Panc1 (cell line): ENCODE measurements at regions not wholly inside any gene's neighbourhood (a gene's known extent, or its start where the extent isn't known, plus 50 kb on each side); places are given as distances from the start of the nearest gene placed in this dataset.

Experiments used
- ATAC-seq: fragments of 200-7000 bp; cut with Tn5 transposase; 2 replicates; pipeline ENCODE4 v1.9.1; 2020; ENCODE audit warnings: mild to moderate bottlenecking, moderate library complexity
- BruUV-seq: library from RNA; stranded (reverse); fragments of 400-500 nt; replicated peaks from 2 replicates; lab custom pipeline; 2021; lab: Mats Ljungman, UMichigan
- CTCF ChIA-PET: fragments of 300-600 bp; sonication (Branson Sonifier 250); formaldehyde crosslinking; loops from one replicate; lab custom pipeline; 2022; ENCODE audit warnings: antibody characterized with exemption; lab: Charles Lee
- POLR2A ChIA-PET: fragments of 300-600 bp; sonication (Branson Sonifier 250); formaldehyde crosslinking; loops from one replicate; lab custom pipeline; 2022; ENCODE audit warnings: antibody characterized with exemption; lab: Charles Lee
- DNase-seq: peaks from one replicate; pipeline ENCODE4 v3.0.0-alpha.2; 2010; ENCODE audit warnings: low read depth, low spot score
- H3K27ac ChIP-seq: 2 replicates; pipeline ENCODE4 v1.5.1; 2011; ENCODE audit warnings: mild to moderate bottlenecking, low read length, inconsistent platforms
- H3K27me3 ChIP-seq: fragments of 200-500 bp; sonication (Bioruptor generic); 2 replicates; pipeline ENCODE4 v1.6.0; 2014; ENCODE audit warnings: low read length, inconsistent platforms; ENCODE audit not compliant: control insufficient read depth, insufficient read depth
- H3K36me3 ChIP-seq: fragments of 200-500 bp; sonication (Bioruptor generic); 2 replicates; pipeline ENCODE4 v1.5.1; 2014; ENCODE audit warnings: inconsistent platforms, mild to moderate bottlenecking, low read length, moderate library complexity; ENCODE audit not compliant: control insufficient read depth, insufficient read depth
- H3K4me1 ChIP-seq: 2 replicates; pipeline ENCODE4 v1.5.1; 2011; ENCODE audit warnings: inconsistent platforms, mild to moderate bottlenecking, low read length, moderate library complexity; ENCODE audit not compliant: control insufficient read depth, insufficient read depth
- H3K4me3 ChIP-seq, 2 experiments: 2 replicates each; pipeline ENCODE4 v1.5.1; 2011 to 2012; ENCODE audit warnings: low read depth in 2 of 2, low read length in 2 of 2, mild to moderate bottlenecking in 2 of 2, inconsistent platforms in 1 of 2, moderate library complexity in 1 of 2
- H3K9me3 ChIP-seq: fragments of 200-500 bp; sonication (Bioruptor generic); 2 replicates; pipeline ENCODE4 v1.5.1; 2014; ENCODE audit warnings: low read depth, mild to moderate bottlenecking, inconsistent platforms, low read length, moderate library complexity; ENCODE audit not compliant: control insufficient read depth, insufficient read depth
- POLR2AphosphoS5 ChIP-seq: IDR thresholded peaks from 2 replicates; pipeline ENCODE4 v1.6.1; 2012; ENCODE audit warnings: mild to moderate bottlenecking, low read depth, low read length, moderate library complexity
- REST ChIP-seq, 2 experiments: IDR thresholded peaks; 2 replicates each; pipeline ENCODE4 v1.6.1; 2011 to 2012; ENCODE audit warnings: low read depth in 2 of 2, control low read depth in 1 of 2, low read length in 1 of 2, mild to moderate bottlenecking in 1 of 2, moderate library complexity in 1 of 2; ENCODE audit not compliant: insufficient read depth in 1 of 2
- SIN3A ChIP-seq: IDR thresholded peaks from 2 replicates; pipeline ENCODE4 v1.6.1; 2012; ENCODE audit warnings: low read depth, mild to moderate bottlenecking, low read length, moderate library complexity, borderline replicate concordance; ENCODE audit not compliant: insufficient read depth
- TCF7L2 ChIP-seq: IDR thresholded peaks from 2 replicates; pipeline ENCODE4 v1.6.1; 2011; ENCODE audit warnings: mild to moderate bottlenecking, low read depth, low read length, inconsistent platforms
- in situ Hi-C: cut with HindIII; loops from 2 replicates; pipeline ENCODE4 v1.10.0; 2016; ENCODE audit warnings: low sequenced_read_pairs, low pct_unique_long_range_greater_than_20kb
- intact Hi-C: fragments of 100-400 bp; cut with micrococcal nuclease; formaldehyde crosslinking; loops from one replicate; pipeline ENCODE4 v1.10.0; 2022; ENCODE audit not compliant: unreplicated experiment
- TF ChIP-seq, protein P1 (sequence below): fragments of 450-650 bp; IDR thresholded peaks from 2 replicates; pipeline ENCODE4 v1.5.1; 2017; ENCODE audit warnings: mild to moderate bottlenecking

DNA sequence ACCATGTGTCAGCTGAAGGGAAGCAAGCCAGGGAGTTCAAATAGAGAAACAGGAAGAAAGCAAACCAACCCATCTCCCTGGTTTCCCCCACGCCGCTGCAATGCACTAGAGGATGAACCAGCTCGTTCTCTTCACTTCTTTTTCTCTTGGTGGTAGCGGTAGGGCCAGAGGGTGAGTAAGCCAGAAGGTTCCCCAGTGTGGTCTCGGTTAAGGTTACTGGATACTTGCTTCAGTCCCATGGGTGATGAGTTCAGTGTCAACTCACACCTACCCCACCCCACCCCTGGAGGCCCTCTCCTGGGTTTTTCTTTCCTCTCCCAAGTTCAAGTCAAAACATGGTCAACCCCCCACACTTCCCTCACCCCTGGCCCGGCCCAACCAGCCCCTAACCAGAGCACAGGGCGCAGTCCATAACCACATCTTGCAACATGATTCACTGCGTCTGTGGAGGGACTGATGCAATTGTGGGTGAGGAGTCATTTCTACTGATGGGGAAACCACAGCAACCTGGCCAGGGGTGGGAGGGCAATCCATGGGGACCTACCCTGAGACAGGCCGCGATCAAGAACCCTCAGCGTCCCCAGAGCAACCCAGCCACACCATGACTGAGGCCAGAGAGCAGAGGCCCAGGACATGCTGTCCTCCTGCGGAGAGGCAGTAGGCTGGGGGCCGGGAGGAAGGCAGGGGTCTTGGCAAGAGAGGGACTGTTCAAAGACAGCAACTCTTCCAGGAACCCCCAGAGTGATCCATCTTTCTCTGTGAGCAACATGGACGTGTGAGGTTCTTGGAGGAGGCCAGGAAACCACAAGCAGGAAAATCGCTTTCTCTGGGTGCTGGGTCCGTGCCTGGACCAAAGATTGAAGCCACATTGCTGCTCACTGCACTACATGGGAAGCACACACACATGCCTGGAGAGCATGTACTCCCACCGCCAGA, 276.6 kb downstream of the UACA start:
- Histone ChIP-seq H3K36me3 (no peaks in the 10 kb centered on the region), H3K4me1 (peaks cover 27% of the 10 kb centered on the region), H3K4me3 (no peak overlapping the region), H3K27me3 (no peaks in the 10 kb centered on the region), H3K27ac (peak overlapping the region; percentile 92), H3K9me3 (no peaks in the 10 kb centered on the region)
- ATAC-seq (no peak), DNase-seq (no peak)
- in situ Hi-C loops (no loop called here), intact Hi-C loops (loop anchor here (5.0 kb wide), 1 partner anchor 1009 kb away; no protein-coding TSS in a partner anchor)
- POLR2A ChIA-PET, result no interaction called here
- no TSS peak for BruUV-seq
- TF ChIP-seq SIN3A (no peak), TCF7L2 (no peak)
- CTCF ChIA-PET, result no interaction called here

- CTCF ChIA-PET, result interaction anchor here (0.7 kb wide), 1 partner anchor 483 kb away, joined by 3 read pairs; no protein-coding TSS in a partner anchor
- Histone ChIP-seq H3K4me3 (no peak overlapping the region), H3K27me3 (no peaks in the 10 kb centered on the region), H3K27ac (peak overlapping the region; percentile 92), H3K36me3 (no peaks in the 10 kb centered on the region), H3K4me1 (peaks cover 20% of the 10 kb centered on the region), H3K9me3 (no peaks in the 10 kb centered on the region)
- DNase-seq, result no peak
- no peak for ATAC-seq
- BruUV-seq, result no TSS peak
- intact Hi-C loops (loop anchor here (5.0 kb wide), 1 partner anchor 1009 kb away; no protein-coding TSS in a partner anchor), in situ Hi-C loops (no loop called here)
- no peak for TF ChIP-seq REST (IDR thresholded peaks at IDR 0.05; ENCODE audit: insufficient read depth in 1 of 2, low read depth in 2 of 2, low read length in 1 of 2)
- TF ChIP-seq, protein P1, sequence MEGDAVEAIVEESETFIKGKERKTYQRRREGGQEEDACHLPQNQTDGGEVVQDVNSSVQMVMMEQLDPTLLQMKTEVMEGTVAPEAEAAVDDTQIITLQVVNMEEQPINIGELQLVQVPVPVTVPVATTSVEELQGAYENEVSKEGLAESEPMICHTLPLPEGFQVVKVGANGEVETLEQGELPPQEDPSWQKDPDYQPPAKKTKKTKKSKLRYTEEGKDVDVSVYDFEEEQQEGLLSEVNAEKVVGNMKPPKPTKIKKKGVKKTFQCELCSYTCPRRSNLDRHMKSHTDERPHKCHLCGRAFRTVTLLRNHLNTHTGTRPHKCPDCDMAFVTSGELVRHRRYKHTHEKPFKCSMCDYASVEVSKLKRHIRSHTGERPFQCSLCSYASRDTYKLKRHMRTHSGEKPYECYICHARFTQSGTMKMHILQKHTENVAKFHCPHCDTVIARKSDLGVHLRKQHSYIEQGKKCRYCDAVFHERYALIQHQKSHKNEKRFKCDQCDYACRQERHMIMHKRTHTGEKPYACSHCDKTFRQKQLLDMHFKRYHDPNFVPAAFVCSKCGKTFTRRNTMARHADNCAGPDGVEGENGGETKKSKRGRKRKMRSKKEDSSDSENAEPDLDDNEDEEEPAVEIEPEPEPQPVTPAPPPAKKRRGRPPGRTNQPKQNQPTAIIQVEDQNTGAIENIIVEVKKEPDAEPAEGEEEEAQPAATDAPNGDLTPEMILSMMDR, result no peak
- POLR2A ChIA-PET, result no interaction called here
Observed at GRCh38 chr15:70486012-70486411, 277.3 kb downstream of the UACA start.

DNA sequence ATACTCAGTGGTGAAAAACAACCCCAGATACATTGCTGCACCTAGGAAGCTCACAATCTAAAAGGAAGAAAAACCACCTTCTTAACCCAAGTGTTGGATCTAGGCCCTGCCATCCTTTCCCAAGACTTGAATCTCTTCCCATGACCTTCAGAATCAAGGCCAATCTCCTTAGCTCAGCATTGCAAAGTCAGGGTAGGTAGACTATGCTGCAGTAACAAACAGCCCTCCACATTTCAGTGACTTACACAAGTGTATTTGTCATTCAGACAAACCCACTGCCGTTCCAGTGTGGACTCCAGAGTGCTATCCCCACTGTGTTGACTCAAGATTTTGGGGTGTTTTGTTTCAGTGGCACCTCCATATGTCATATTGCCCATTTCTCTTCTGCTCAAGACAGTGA, 278.4 kb downstream of the UACA start:
- intact Hi-C loops, result loop anchor here (5.0 kb wide), 1 partner anchor 1008 kb away; no protein-coding TSS in a partner anchor
- Histone ChIP-seq H3K36me3 (no peaks in the 10 kb centered on the region), H3K4me3 (no peak overlapping the region), H3K27me3 (no peaks in the 10 kb centered on the region), H3K27ac (peak overlapping the region; percentile 24; the same call in 1 of the 2 replicates), H3K9me3 (no peaks in the 10 kb centered on the region), H3K4me1 (peaks cover 17% of the 10 kb centered on the region)
- no peak for TF ChIP-seq SIN3A
- TF ChIP-seq POLR2AphosphoS5, result no peak
- TF ChIP-seq, protein P1, result no peak
- TF ChIP-seq TCF7L2, result no peak
- TF ChIP-seq REST (IDR thresholded peaks at IDR 0.05; ENCODE audit: insufficient read depth in 1 of 2, low read depth in 2 of 2, low read length in 1 of 2), result no peak
- in situ Hi-C loops, result no loop called here
- POLR2A ChIA-PET, result no interaction called here
- ATAC-seq (no peak), DNase-seq (no peak)
- no TSS peak for BruUV-seq
- CTCF ChIA-PET, result no interaction called here
